A549 (cell line): ENCODE measurements at regions not wholly inside any gene's neighbourhood (a gene's known extent, or its start where the extent isn't known, plus 50 kb on each side); places are given as distances from the start of the nearest gene placed in this dataset.

Source experiments
- ATAC-seq, 2 experiments: fragments of 200-7000 bp in 1 of 2; fragments of >200 bp in 1 of 2; cut with Nextera tagmentation in 1 of 2; cut with Tn5 transposase in 1 of 2; 3 replicates each; pipeline versions ENCODE4 v1.8.0 to v1.9.1; 2018 to 2020; ENCODE audit warnings: mild to moderate bottlenecking in 1 of 2, moderate library complexity in 1 of 2
- CTCF ChIA-PET: fragments of 300-600 bp; sonication (Branson Sonifier 250); formaldehyde crosslinking; extraction: SDS; loops from one replicate; lab custom pipeline; 2021; ENCODE audit warnings: antibody characterized with exemption, inconsistent platforms; lab: Yijun Ruan, JAX
- POLR2A ChIA-PET: fragments of 350-600 bp; formaldehyde crosslinking; extraction: SDS; loops from one replicate; lab custom pipeline; 2021; ENCODE audit warnings: antibody characterized with exemption, inconsistent platforms; lab: Yijun Ruan, JAX
- DNase-seq, 2 experiments: peaks; one replicate each; pipeline versions ENCODE4 v3.0.0 to v3.0.0-alpha.2; 2011 to 2016; ENCODE audit warnings: low read depth in 1 of 2, low spot score in 1 of 2
- FAIRE-seq: peaks from 2 replicates; lab custom pipeline; 2011; peaks lifted over from hg19 to GRCh38; lab: Jason Lieb, UNC
- H3K27ac ChIP-seq, 2 experiments: fragments of >200 bp; sonication (Bioruptor Twin); formaldehyde crosslinking; 3 replicates each; pipeline ENCODE4 v1.5.1; 2016 to 2017
- H3K4me1 ChIP-seq: fragments of >200 bp; sonication (Bioruptor Twin); formaldehyde crosslinking; 3 replicates; pipeline ENCODE4 v1.6.1; 2016
- H3K4me2 ChIP-seq: fragments of >200 bp; sonication (Bioruptor Twin); formaldehyde crosslinking; 3 replicates; pipeline ENCODE4 v1.6.1; 2016
- H3K4me3 ChIP-seq: fragments of >200 bp; sonication (Bioruptor Twin); formaldehyde crosslinking; 3 replicates; pipeline ENCODE4 v1.5.1; 2016
- H3K9me3 ChIP-seq: fragments of >200 bp; sonication (Bioruptor Twin); formaldehyde crosslinking; 3 replicates; pipeline ENCODE4 v1.6.1; 2016
- BCL3 ChIP-seq: fragments of >200 bp; sonication (Bioruptor Twin); formaldehyde crosslinking; IDR thresholded peaks from 3 replicates; pipeline ENCODE4 v1.6.1; 2016
- BHLHE40 ChIP-seq: IDR thresholded peaks from 2 replicates; pipeline ENCODE4 v1.6.1; 2012; ENCODE audit warnings: low read depth, low read length, inconsistent platforms
- CBX2 ChIP-seq: fragments of 200-600 bp; sonication (generic); IDR thresholded peaks from 2 replicates; pipeline ENCODE4 v1.6.1; 2016; ENCODE audit warnings: low read depth, mild to moderate bottlenecking, borderline replicate concordance
- CEBPB ChIP-seq, 2 experiments: fragments of >200 bp in 1 of 2; sonication (Bioruptor Twin) in 1 of 2; formaldehyde crosslinking in 1 of 2; IDR thresholded peaks; 2 replicates each; pipeline ENCODE4 v1.6.1; 2012 to 2016
- CTCF ChIP-seq: fragments of >200 bp; sonication (Bioruptor Twin); formaldehyde crosslinking; IDR thresholded peaks from 3 replicates; pipeline ENCODE4 v1.5.1; 2016
- EHMT2 ChIP-seq: fragments of 200-600 bp; sonication (generic); IDR thresholded peaks from 2 replicates; pipeline ENCODE4 v1.6.1; 2016; ENCODE audit warnings: antibody characterized with exemption, low read depth, mild to moderate bottlenecking, moderate library complexity
- ELK1 ChIP-seq: fragments of 150-350 bp; IDR thresholded peaks from 2 replicates; pipeline ENCODE4 v1.6.1; 2014; ENCODE audit warnings: low read depth, mild to moderate bottlenecking, low read length
- ESRRA ChIP-seq: fragments of 150-350 bp; IDR thresholded peaks from 2 replicates; pipeline ENCODE4 v1.6.1; 2014; ENCODE audit warnings: mild to moderate bottlenecking, low read length, borderline replicate concordance
- FOSB ChIP-seq: fragments of 250-450 bp; sonication (Bioruptor Pico); IDR thresholded peaks from 2 replicates; pipeline ENCODE4 v1.5.0; 2020; ENCODE audit warnings: mild to moderate bottlenecking, moderate library complexity
- FOSL2 ChIP-seq, 2 experiments: fragments of 450-650 bp in 1 of 2; fragments of >200 bp in 1 of 2; sonication (Bioruptor Twin) in 1 of 2; formaldehyde crosslinking; IDR thresholded peaks; 2 replicates each; pipeline versions ENCODE4 v1.5.0 to v1.6.1; 2016 to 2020; ENCODE audit warnings: mild to moderate bottlenecking in 1 of 2, moderate library complexity in 1 of 2
- HDAC2 ChIP-seq: fragments of 200-600 bp; sonication (generic); IDR thresholded peaks from 2 replicates; pipeline ENCODE4 v1.6.1; 2016
- HES2 ChIP-seq: fragments of >200 bp; sonication (Bioruptor Twin); formaldehyde crosslinking; IDR thresholded peaks from 2 replicates; pipeline ENCODE4 v1.6.1; 2016
- HOXB5 ChIP-seq: fragments of 250-450 bp; sonication (Bioruptor Pico); IDR thresholded peaks from 2 replicates; pipeline ENCODE4 v1.5.0; 2020; ENCODE audit warnings: mild to moderate bottlenecking, moderate library complexity
- JUNB ChIP-seq: fragments of >200 bp; sonication (Bioruptor Twin); formaldehyde crosslinking; IDR thresholded peaks from 2 replicates; pipeline ENCODE4 v1.6.1; 2016
- KDM1A ChIP-seq: fragments of 200-600 bp; sonication (generic); IDR thresholded peaks from 2 replicates; pipeline ENCODE4 v1.6.1; 2016; ENCODE audit warnings: low read depth, mild to moderate bottlenecking
- KDM5A ChIP-seq: fragments of 200-600 bp; sonication (generic); IDR thresholded peaks from 2 replicates; pipeline ENCODE4 v1.6.1; 2016; ENCODE audit warnings: antibody characterized with exemption, mild to moderate bottlenecking
- MAX ChIP-seq: IDR thresholded peaks from 2 replicates; pipeline ENCODE4 v1.6.1; 2012
- MAZ ChIP-seq: fragments of 150-350 bp; IDR thresholded peaks from 2 replicates; pipeline ENCODE4 v1.6.1; 2014; ENCODE audit warnings: antibody characterized with exemption, low read depth, low read length, borderline replicate concordance
- NFE2L2 ChIP-seq: fragments of 150-350 bp; conservative IDR thresholded peaks from 2 replicates; pipeline ENCODE4 v1.6.1; 2014; ENCODE audit warnings: low read length
- NR3C1 ChIP-seq: fragments of >200 bp; sonication (Bioruptor Twin); formaldehyde crosslinking; IDR thresholded peaks from 3 replicates; pipeline ENCODE4 v1.6.1; 2017
- POLR2AphosphoS2 ChIP-seq: conservative IDR thresholded peaks from 2 replicates; pipeline ENCODE4 v1.6.1; 2012; ENCODE audit warnings: low read length, improper control_type of control experiment, inconsistent platforms
- RNF2 ChIP-seq: fragments of 200-600 bp; sonication (generic); IDR thresholded peaks from 2 replicates; pipeline ENCODE4 v1.6.1; 2016; ENCODE audit warnings: low read depth, mild to moderate bottlenecking, antibody characterized with exemption, moderate library complexity, borderline replicate concordance
- TFCP2L1 ChIP-seq: fragments of 250-450 bp; sonication (Bioruptor Pico); IDR thresholded peaks from 2 replicates; pipeline ENCODE4 v1.5.0; 2021; ENCODE audit warnings: mild to moderate bottlenecking
- ZFP36 ChIP-seq: fragments of 450-650 bp; IDR thresholded peaks from 2 replicates; pipeline ENCODE4 v1.6.1; 2014; ENCODE audit warnings: borderline replicate concordance; ENCODE audit not compliant: partially characterized antibody
- ZSCAN20 ChIP-seq: fragments of 250-450 bp; sonication (Bioruptor Pico); IDR thresholded peaks from 2 replicates; pipeline ENCODE4 v1.8.0; 2022; ENCODE audit warnings: mild to moderate bottlenecking, moderate library complexity
- WGBS: methylation state at CpG from one replicate; pipeline ENCODE4 v1.1.6; 2017; ENCODE audit errors: missing lambda C conversion rate; 5-methylcytosine and 5-hydroxymethylcytosine counted together

- ChIA-PET CTCF (interaction anchor here (1.1 kb wide), 1 partner anchor 249 kb away, joined by 3 read pairs; no protein-coding TSS in a partner anchor), POLR2A (no interaction called here)
- 92% methylated on average over 11 of the region's 11 CpGs for WGBS
- Histone ChIP-seq H3K9me3 (no peaks in the 10 kb centered on the region), H3K4me1 (peaks cover 12% of the 10 kb centered on the region; the same call in 1 of the 3 replicates), H3K27ac (peak overlapping the region in 1 of 2 experiments; percentile 59; a peak in 3 of 6 replicates), H3K4me2 (no peak overlapping the region)
- TF ChIP-seq BCL3 (no peak), EHMT2 (no peak), KDM5A (no peak), MAZ (no peak), FOSB (CRISPR knock-in tag) (no peak), KDM1A (no peak), ZFP36 (no peak), ZSCAN20 (CRISPR knock-in tag) (no peak), POLR2AphosphoS2 (no peak)
- TF ChIP-seq, all 56 proteins: peak for 0
- FAIRE-seq (no peak), DNase-seq (no peak), ATAC-seq (no peak)
- H3K4me3 ChIP-seq, result no peak overlapping the region
Observed at GRCh38 chr1:234759888-234760287, 149.9 kb upstream of the IRF2BP2 start.

GRCh38 chr1:234758851-234759250 lies 148.9 kb upstream of the IRF2BP2 start:
- Histone ChIP-seq H3K9me3 (no peaks in the 10 kb centered on the region), H3K4me2 (no peak overlapping the region), H3K4me3 (no peak overlapping the region), H3K4me1 (peaks cover 12% of the 10 kb centered on the region; the same call in 1 of the 3 replicates), H3K27ac (0 out of 6 replicates have a peak overlapping the region, but pooled peaks of 1 of the 2 experiments have one; percentile 10)
- CTCF ChIA-PET, result interaction anchor here (0.9 kb wide), 2 partner anchors 13 to 346 kb away, joined by 3 read pairs; no protein-coding TSS in a partner anchor
- DNase-seq, result no peak
- TF ChIP-seq KDM5A (no peak), RNF2 (no peak), KDM1A (no peak), JUNB (no peak), NR3C1 (no peak), NFE2L2 (no peak), HES2 (no peak), HOXB5 (CRISPR knock-in tag) (no peak), HDAC2 (no peak), CBX2 (no peak), MAX (no peak), TFCP2L1 (CRISPR knock-in tag) (no peak), FOSL2 (IDR thresholded peaks at IDR 0.05) (no peak), FOSL2 (CRISPR knock-in tag; IDR thresholded peaks at IDR 0.05) (no peak), ZFP36 (no peak), CEBPB (IDR thresholded peaks at IDR 0.05) (no peak), ESRRA (no peak), BHLHE40 (no peak), ELK1 (no peak), CTCF (no peak)
- 94% methylated on average over 11 of the region's 11 CpGs for WGBS
- no peak for ATAC-seq
- POLR2A ChIA-PET, result interaction anchor here (0.6 kb wide), 2 partner anchors 14 to 24 kb away, joined by 3 to 5 read pairs; no protein-coding TSS in a partner anchor
- no peak for FAIRE-seq
